ENCODE measurements at regions not wholly inside any gene's neighbourhood (a gene's known extent, or its start where the extent isn't known, plus 50 kb on each side); places are given as distances from the start of the nearest gene placed in this dataset.

GRCh38 chr9:31100311-31100710 lies 1284.1 kb upstream of the ACO1 start:
- no peaks in the 10 kb centered on the region for H3K27me3 ChIP-seq (ENCODE audit: insufficient read depth, low read length)
- no peak for DNase-seq

More at GRCh38 chr9:31100311-31100710, 1284.1 kb upstream of the ACO1 start:
- H3K23me2 ChIP-seq (ENCODE audit: insufficient read length, low read depth, low read length, poor library complexity, severe bottlenecking) = no peaks in the 10 kb centered on the region
- no peaks in the 10 kb centered on the region for H3K79me1 ChIP-seq (ENCODE audit: insufficient read depth, low read depth, low read length, poor library complexity, severe bottlenecking)
- Mint-ChIP-seq H3K27ac (no peak overlapping the region), H3K4me1 (no peaks in the 10 kb centered on the region), H3K4me3 (no peak overlapping the region), H3K27me3 (ENCODE audit: low read depth) (no peaks in the 10 kb centered on the region), H3K9me3 (no peaks in the 10 kb centered on the region), H3K36me3 (ENCODE audit: insufficient read depth in 1 of 3, low read depth in 3 of 3) (no peaks in the 10 kb centered on the region)
- no peaks in the 10 kb centered on the region for H4K20me1 ChIP-seq (ENCODE audit: control insufficient read depth, insufficient read depth, insufficient read length)
- no peak overlapping the region for H2BK15ac ChIP-seq (ENCODE audit: low read depth, low read length)
- no peak overlapping the region for H3T11ph ChIP-seq (ENCODE audit: low read length)
- H3K23ac ChIP-seq (ENCODE audit: insufficient read length, low read depth, low read length) = no peak overlapping the region
- no peaks in the 10 kb centered on the region for H3K4me1 ChIP-seq (ENCODE audit: insufficient read depth, low read length)
- no peak overlapping the region for H3K4ac ChIP-seq (ENCODE audit: low read depth, low read length)
- H3K4me2 ChIP-seq (ENCODE audit: insufficient read depth, insufficient read length, low read length) = no peak overlapping the region
- no peak overlapping the region for H4K91ac ChIP-seq (ENCODE audit: insufficient read length, low read depth, low read length)
- H3K18ac ChIP-seq (ENCODE audit: insufficient read length, low read depth, low read length) = no peak overlapping the region
- H3K14ac ChIP-seq (ENCODE audit: insufficient read depth, low read length) = no peak overlapping the region
- H2BK20ac ChIP-seq (ENCODE audit: low read depth, low read length, poor library complexity, severe bottlenecking) = no peak overlapping the region
- no peaks in the 10 kb centered on the region for H3K9me3 ChIP-seq (ENCODE audit: control insufficient read depth, low read depth, low read length)
- H4K8ac ChIP-seq (replicated peaks; ENCODE audit: insufficient read length, low read depth, low read length) = no peak overlapping the region
- no peak overlapping the region for H2AK5ac ChIP-seq (ENCODE audit: insufficient read length, low read length)
- H2BK5ac ChIP-seq (ENCODE audit: insufficient read length, low read length) = no peak overlapping the region
- WGBS (ENCODE audit: extremely low coverage, insufficient read length, low lambda C conversion rate) = no CpG with 5 or more reads among the region's 1 CpG
- no peak overlapping the region for H4K5ac ChIP-seq (ENCODE audit: insufficient read length, low read depth, low read length)
- H2BK12ac ChIP-seq (ENCODE audit: insufficient read length, low read depth, low read length) = no peak overlapping the region
- no peak for TF ChIP-seq CTCF (conservative IDR thresholded peaks at IDR 0.05)
- H3K56ac ChIP-seq (ENCODE audit: insufficient read length, low read depth, low read length) = no peak overlapping the region
- no peak overlapping the region for H3K9ac ChIP-seq (ENCODE audit: extremely low read depth, insufficient read length, low read length)
- no peaks in the 10 kb centered on the region for H3K79me2 ChIP-seq (ENCODE audit: insufficient read depth, low read length)
- H3K27ac ChIP-seq (ENCODE audit: insufficient read length, low read depth, low read length) = no peak overlapping the region
- H2AFZ ChIP-seq (ENCODE audit: low read length) = no peak overlapping the region
- no peak overlapping the region for H2BK120ac ChIP-seq (ENCODE audit: low read depth, low read length, poor library complexity, severe bottlenecking)

Data from H9 (cell line).